ENCODE measurements at regions not wholly inside any gene's neighbourhood (a gene's known extent, or its start where the extent isn't known, plus 50 kb on each side); places are given as distances from the start of the nearest gene placed in this dataset.

GRCh38 chr4:141391771-141392170 is 171.1 kb downstream of the ZNF330 start:
- DNase-seq (ENCODE audit: low spot score): no peak

GRCh38 chr4:141395246-141395830 is 174.6 kb downstream of the ZNF330 start:
- TF ChIP-seq CTCF (IDR thresholded peaks at IDR 0.05; ENCODE audit: extremely low read depth, insufficient read depth, missing control alignments): no peak
- no peak for DNase-seq (ENCODE audit: low spot score)
- in situ Hi-C loops (cut with MboI; ENCODE audit: low pct_unique_long_range_greater_than_20kb, low sequenced_read_pairs, unreplicated experiment): no loop called here

More at GRCh38 chr4:141391771-141392170, 171.1 kb downstream of the ZNF330 start:
- in situ Hi-C loops (cut with MboI; ENCODE audit: low pct_unique_long_range_greater_than_20kb, low sequenced_read_pairs, unreplicated experiment): no loop called here
- no peak for TF ChIP-seq CTCF (IDR thresholded peaks at IDR 0.05; ENCODE audit: extremely low read depth, insufficient read depth, missing control alignments)

- in situ Hi-C loops (cut with MboI; ENCODE audit: low pct_unique_long_range_greater_than_20kb, low sequenced_read_pairs, unreplicated experiment): no loop called here
- no peak for TF ChIP-seq CTCF (IDR thresholded peaks at IDR 0.05; ENCODE audit: extremely low read depth, insufficient read depth, missing control alignments)
- DNase-seq (ENCODE audit: low spot score): no peak
Measured at GRCh38 chr4:141395919-141396318, 175.2 kb downstream of the ZNF330 start.

- no peak for TF ChIP-seq CTCF (IDR thresholded peaks at IDR 0.05; ENCODE audit: extremely low read depth, insufficient read depth, missing control alignments)
- DNase-seq (ENCODE audit: low spot score): no peak
- in situ Hi-C loops (cut with MboI; ENCODE audit: low pct_unique_long_range_greater_than_20kb, low sequenced_read_pairs, unreplicated experiment): no loop called here
Measured at GRCh38 chr4:141402712-141403111, 182.0 kb downstream of the ZNF330 start.

- no peak for TF ChIP-seq CTCF (IDR thresholded peaks at IDR 0.05; ENCODE audit: extremely low read depth, insufficient read depth, missing control alignments)
- in situ Hi-C loops (cut with MboI; ENCODE audit: low pct_unique_long_range_greater_than_20kb, low sequenced_read_pairs, unreplicated experiment): no loop called here
- no peak for DNase-seq (ENCODE audit: low spot score)
Measured at GRCh38 chr4:141403782-141404181, 183.1 kb downstream of the ZNF330 start.

- in situ Hi-C loops (cut with MboI; ENCODE audit: low pct_unique_long_range_greater_than_20kb, low sequenced_read_pairs, unreplicated experiment): no loop called here
- no peak for DNase-seq (ENCODE audit: low spot score)
- TF ChIP-seq CTCF (IDR thresholded peaks at IDR 0.05; ENCODE audit: extremely low read depth, insufficient read depth, missing control alignments): no peak
Measured at GRCh38 chr4:141406237-141406636, 185.5 kb downstream of the ZNF330 start.

Data from GM13977 (cell line).